AG10803 (cell line): ENCODE measurements at regions not wholly inside any gene's neighbourhood (a gene's known extent, or its start where the extent isn't known, plus 50 kb on each side); places are given as distances from the start of the nearest gene placed in this dataset.
A peak's percentile ranks its signal among the peaks of the same experiment; 100 is the strongest.

Experiments used
- DNase-seq: peaks from one replicate; pipeline ENCODE4 v3.0.0; 2010; ENCODE audit warnings: low read depth
- H3K4me3 ChIP-seq: 2 replicates; pipeline ENCODE4 v1.5.1; 2011; ENCODE audit warnings: mild to moderate bottlenecking, low read length, control low read depth
- TF ChIP-seq, protein P1 (sequence below): conservative IDR thresholded peaks from 2 replicates; pipeline ENCODE4 v1.5.1; 2011; ENCODE audit warnings: mild to moderate bottlenecking, low read length, control low read depth, inconsistent platforms

DNA sequence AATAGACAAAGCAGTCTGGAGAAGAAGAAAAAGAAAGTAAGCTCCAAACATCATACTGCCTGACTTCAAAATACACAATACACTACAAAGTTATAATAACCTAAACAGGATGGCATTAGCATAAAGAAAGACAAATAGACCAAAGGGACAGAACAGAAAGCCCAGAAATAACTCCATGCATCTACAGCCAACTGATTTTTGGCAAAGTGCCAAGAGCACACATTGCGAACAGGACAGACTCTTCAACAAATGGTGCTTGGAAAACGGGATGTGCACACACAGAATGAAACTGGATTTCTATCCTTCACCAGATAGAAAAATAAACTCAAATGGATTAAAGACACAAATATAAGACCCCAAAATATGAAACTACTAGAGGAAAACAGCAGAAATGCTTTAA lies 66.6 kb upstream of the SPATA31E1 start:
- peak; percentile 20 for DNase-seq
- TF ChIP-seq, protein P1, sequence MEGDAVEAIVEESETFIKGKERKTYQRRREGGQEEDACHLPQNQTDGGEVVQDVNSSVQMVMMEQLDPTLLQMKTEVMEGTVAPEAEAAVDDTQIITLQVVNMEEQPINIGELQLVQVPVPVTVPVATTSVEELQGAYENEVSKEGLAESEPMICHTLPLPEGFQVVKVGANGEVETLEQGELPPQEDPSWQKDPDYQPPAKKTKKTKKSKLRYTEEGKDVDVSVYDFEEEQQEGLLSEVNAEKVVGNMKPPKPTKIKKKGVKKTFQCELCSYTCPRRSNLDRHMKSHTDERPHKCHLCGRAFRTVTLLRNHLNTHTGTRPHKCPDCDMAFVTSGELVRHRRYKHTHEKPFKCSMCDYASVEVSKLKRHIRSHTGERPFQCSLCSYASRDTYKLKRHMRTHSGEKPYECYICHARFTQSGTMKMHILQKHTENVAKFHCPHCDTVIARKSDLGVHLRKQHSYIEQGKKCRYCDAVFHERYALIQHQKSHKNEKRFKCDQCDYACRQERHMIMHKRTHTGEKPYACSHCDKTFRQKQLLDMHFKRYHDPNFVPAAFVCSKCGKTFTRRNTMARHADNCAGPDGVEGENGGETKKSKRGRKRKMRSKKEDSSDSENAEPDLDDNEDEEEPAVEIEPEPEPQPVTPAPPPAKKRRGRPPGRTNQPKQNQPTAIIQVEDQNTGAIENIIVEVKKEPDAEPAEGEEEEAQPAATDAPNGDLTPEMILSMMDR: no peak
- no peak overlapping the region for H3K4me3 ChIP-seq

DNA sequence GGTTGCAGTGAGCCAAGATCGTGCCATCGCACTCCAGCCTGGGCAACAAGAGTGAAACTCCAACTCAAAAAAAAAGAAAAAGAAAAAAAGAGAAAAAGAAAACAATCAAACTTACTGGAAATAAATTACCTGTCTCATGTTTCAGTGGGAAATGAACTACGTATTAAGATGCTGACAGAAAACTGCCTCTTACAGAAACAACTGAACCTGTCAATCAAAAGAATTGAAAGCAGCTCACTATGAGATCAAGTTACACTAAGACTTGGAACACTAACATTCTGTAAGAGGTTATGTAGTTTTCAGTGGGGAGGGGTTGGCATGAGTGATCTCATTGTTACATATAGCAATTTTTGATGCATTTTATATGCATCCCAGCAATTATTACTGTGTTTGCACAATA lies 64.4 kb upstream of the SPATA31E1 start:
- no peak for DNase-seq
- TF ChIP-seq, protein P1: no peak
- no peak overlapping the region for H3K4me3 ChIP-seq

DNA sequence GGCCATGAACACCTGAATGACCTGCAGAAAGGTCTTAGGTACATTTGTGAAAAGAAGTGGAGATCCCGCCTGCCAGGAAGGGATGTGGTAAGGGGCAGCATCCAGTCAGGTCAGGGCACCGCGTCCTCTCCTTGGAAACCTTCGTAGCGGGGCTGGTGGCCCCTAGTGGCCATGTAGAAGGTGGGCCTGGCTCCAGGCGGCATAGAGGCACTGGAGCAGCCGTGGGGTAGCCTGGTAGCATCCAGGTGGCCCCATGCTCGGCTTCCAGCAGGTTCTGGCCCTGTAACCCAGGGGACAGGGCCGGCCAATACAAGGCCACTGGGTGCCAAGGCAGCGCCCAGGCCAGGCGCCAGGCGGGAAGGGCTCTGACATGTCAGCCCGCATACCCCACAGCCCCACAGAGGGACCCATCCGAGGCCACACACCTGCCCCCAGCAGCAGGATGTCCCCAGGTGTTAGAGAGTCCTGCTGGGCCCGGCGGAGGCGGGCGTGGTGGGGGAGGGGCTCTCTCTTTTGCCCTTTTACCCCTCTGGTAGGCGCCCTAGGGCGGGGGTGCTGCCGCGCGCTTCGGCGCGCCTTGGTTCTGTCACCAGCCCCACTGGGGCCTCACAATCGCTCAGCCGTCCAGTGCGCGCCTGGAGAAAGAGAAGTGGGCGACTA lies 58.3 kb upstream of the SPATA31E1 start:
- TF ChIP-seq, protein P1: no peak
- no peak for DNase-seq
- no peak overlapping the region for H3K4me3 ChIP-seq

DNA sequence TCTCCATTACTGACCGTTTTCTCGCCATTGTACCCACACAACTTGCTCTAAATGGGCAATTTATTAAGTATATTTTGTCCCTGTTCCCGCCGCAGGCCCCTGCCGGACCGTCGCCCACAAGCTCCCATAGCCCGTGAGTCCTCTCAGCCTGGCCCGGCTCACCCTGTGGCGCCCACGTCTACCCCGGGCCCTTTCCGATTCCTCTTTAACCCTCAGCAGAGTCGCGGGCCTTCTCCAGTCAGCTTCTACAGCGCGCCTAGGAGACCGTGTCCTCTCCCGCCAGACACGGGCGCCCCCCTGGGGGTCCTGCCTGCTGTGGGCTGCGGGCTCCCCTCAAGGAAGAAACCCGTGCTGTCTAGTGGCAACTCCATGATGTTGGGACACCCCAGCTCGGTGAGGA lies 57.8 kb upstream of the SPATA31E1 start:
- no peak for DNase-seq
- TF ChIP-seq, protein P1: no peak
- no peak overlapping the region for H3K4me3 ChIP-seq

DNA sequence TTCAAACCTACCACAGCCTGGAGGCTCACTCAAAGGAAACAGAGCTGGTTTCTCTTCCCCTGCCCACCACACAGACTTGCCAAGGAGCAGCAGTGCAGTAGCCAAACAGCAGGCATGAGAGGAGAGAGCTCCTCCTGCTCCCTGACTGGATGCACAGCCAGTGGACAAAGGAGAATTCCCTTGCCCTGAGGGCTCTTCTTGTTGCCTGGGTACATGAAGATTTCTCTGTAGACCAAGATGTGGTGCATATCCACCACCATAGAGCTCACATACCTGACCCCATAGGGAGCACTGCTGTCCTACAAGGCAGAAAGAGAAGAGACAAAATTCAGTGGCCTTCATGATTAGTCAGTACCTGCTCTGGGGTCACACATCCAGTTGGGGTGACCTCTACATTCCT lies 56.3 kb upstream of the SPATA31E1 start:
- TF ChIP-seq, protein P1: no peak
- DNase-seq: no peak
- no peak overlapping the region for H3K4me3 ChIP-seq

DNA sequence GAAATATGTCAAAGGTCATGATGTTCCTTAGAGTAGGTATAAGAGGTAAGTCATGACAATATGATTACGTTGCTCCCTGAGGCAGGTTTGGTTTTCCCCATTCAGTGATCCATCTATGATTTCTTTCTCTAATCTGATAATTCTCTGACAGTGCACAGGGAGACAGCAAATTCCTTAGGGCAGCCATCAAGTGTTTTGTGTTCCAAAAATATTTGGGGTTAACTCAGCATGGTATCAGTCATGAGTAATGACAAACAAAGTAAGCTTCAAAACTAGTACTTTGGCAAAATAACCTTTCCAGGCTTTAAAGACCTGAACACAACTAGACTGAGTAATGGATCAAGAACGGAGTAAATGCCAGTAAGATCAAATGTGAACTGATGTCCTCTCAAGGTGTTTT lies 55.3 kb upstream of the SPATA31E1 start:
- TF ChIP-seq, protein P1: no peak
- no peak overlapping the region for H3K4me3 ChIP-seq
- peak; percentile 35 for DNase-seq

DNA sequence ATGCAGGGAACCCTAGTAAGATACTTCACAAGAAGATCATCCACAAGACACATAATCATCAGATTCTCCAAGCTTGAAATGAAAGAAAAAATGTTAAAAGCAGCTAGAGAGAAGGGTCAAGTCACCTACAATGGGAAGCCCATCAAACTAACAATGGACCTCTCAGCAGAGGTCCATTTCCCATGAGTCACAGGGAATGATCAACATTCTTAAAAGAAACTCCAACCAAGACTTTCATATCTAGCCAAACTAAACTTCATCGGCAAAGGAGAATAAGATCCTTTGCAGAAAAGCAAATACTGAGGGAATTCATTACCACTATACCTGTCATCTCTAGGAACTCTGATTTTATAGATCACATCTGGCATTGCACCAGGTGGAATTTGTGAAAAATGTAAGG lies 52.9 kb upstream of the SPATA31E1 start:
- no peak for DNase-seq
- TF ChIP-seq, protein P1: no peak
- no peak overlapping the region for H3K4me3 ChIP-seq
